SK-N-SH (cell line): ENCODE measurements at regions not wholly inside any gene's neighbourhood (a gene's known extent, or its start where the extent isn't known, plus 50 kb on each side); places are given as distances from the start of the nearest gene placed in this dataset.

Experiments used
- CTCF ChIA-PET: fragments of 300-600, 350-600 bp; formaldehyde crosslinking; extraction: SDS; loops from one replicate; lab custom pipeline; 2021; lab: Yijun Ruan, JAX
- POLR2A ChIA-PET: fragments of 350-600 bp; sonication (Branson Sonifier 250); formaldehyde crosslinking; extraction: SDS; loops from one replicate; lab custom pipeline; 2020; ENCODE audit warnings: antibody characterized with exemption, inconsistent platforms; lab: Yijun Ruan, JAX
- DNase-seq: peaks from one replicate; pipeline ENCODE4 v3.0.0; 2012
- H2AFZ ChIP-seq: fragments of 200-600 bp; sonication (generic); 2 replicates; pipeline ENCODE4 v1.8.1; 2016; ENCODE audit warnings: antibody characterized with exemption, mild to moderate bottlenecking, low read depth
- H3F3A ChIP-seq: fragments of 200-600 bp; sonication (generic); replicated peaks from 2 replicates; pipeline ENCODE3; 2016; ENCODE audit warnings: antibody characterized with exemption, mild to moderate bottlenecking; ENCODE audit not compliant: insufficient read depth
- H3K27ac ChIP-seq, 2 experiments: fragments of 200-500 bp in 1 of 2; fragments of 200-600 bp in 1 of 2; sonication (Bioruptor generic) in 1 of 2; sonication (generic), shearing (Covaris generic) in 1 of 2; 2 replicates each; pipeline versions ENCODE4 v1.5.1 to v1.6.1; 2014 to 2016; ENCODE audit warnings: low read depth in 2 of 2, inconsistent platforms in 1 of 2, low read length in 1 of 2, mild to moderate bottlenecking in 1 of 2, mixed read lengths in 1 of 2
- H3K27me3 ChIP-seq: fragments of 200-600 bp; sonication (generic), shearing (Covaris generic); 2 replicates; pipeline ENCODE4 v1.6.1; 2016; ENCODE audit warnings: mixed run types; ENCODE audit not compliant: insufficient read depth
- H3K36me3 ChIP-seq, 2 experiments: fragments of 200-500 bp in 1 of 2; fragments of 200-600 bp in 1 of 2; sonication (Bioruptor generic) in 1 of 2; sonication (generic) in 1 of 2; replicated peaks in 1 of 2; 2 replicates each; pipeline versions ENCODE3 to v1.5.1; 2014 to 2016; ENCODE audit warnings: low read length in 1 of 2, mild to moderate bottlenecking in 1 of 2; ENCODE audit not compliant: insufficient read depth in 2 of 2, control insufficient read depth in 1 of 2
- H3K4me1 ChIP-seq, 2 experiments: fragments of 200-500 bp in 1 of 2; fragments of 200-600 bp in 1 of 2; sonication (Bioruptor generic) in 1 of 2; sonication (generic), shearing (Covaris generic) in 1 of 2; 2 replicates each; pipeline versions ENCODE4 v1.5.1 to v1.6.1; 2014 to 2016; ENCODE audit warnings: low read depth in 1 of 2, low read length in 1 of 2, mixed run types in 1 of 2; ENCODE audit not compliant: insufficient read depth in 2 of 2, control insufficient read depth in 1 of 2
- H3K4me2 ChIP-seq: fragments of 200-600 bp; sonication (generic), shearing (Covaris generic); 2 replicates; pipeline ENCODE4 v1.6.1; 2017; ENCODE audit warnings: mixed run types
- H3K4me3 ChIP-seq, 2 experiments: fragments of 200-500 bp in 1 of 2; fragments of 200-600 bp in 1 of 2; sonication (Bioruptor generic) in 1 of 2; sonication (generic), shearing (Covaris generic) in 1 of 2; 2 replicates each; pipeline versions ENCODE4 v1.5.1 to v1.8.1; 2014 to 2016; ENCODE audit warnings: low read depth in 2 of 2, inconsistent platforms in 1 of 2, low read length in 1 of 2, mild to moderate bottlenecking in 1 of 2, mixed read lengths in 1 of 2, moderate library complexity in 1 of 2
- H3K79me2 ChIP-seq: fragments of 200-600 bp; sonication (generic); 2 replicates; pipeline ENCODE4 v1.8.1; 2017; ENCODE audit warnings: mild to moderate bottlenecking; ENCODE audit not compliant: insufficient read depth
- H3K9ac ChIP-seq: fragments of 200-600 bp; sonication (generic); 2 replicates; pipeline ENCODE4 v1.6.1; 2017; ENCODE audit warnings: mixed run types
- H3K9me2 ChIP-seq: fragments of 200-600 bp; sonication (generic); 2 replicates; pipeline ENCODE4 v1.6.1; 2017; ENCODE audit warnings: mixed run types
- H3K9me3 ChIP-seq: fragments of 200-600 bp; sonication (generic); 2 replicates; pipeline ENCODE4 v1.6.1; 2017; ENCODE audit warnings: mixed run types, mild to moderate bottlenecking, moderate library complexity
- H4K20me1 ChIP-seq: fragments of 200-600 bp; sonication (generic); 2 replicates; pipeline ENCODE4 v1.6.1; 2017; ENCODE audit warnings: mild to moderate bottlenecking, mixed run types; ENCODE audit not compliant: insufficient read depth
- ELF1 ChIP-seq: IDR thresholded peaks from 2 replicates; pipeline ENCODE4 v1.4.0; 2012
- EZH2phosphoT487 ChIP-seq: fragments of 200-600 bp; sonication (generic); IDR thresholded peaks from 2 replicates; pipeline ENCODE4 v1.6.1; 2017; ENCODE audit warnings: low read depth, mixed run types, mild to moderate bottlenecking, antibody characterized with exemption, moderate library complexity, borderline replicate concordance
- FOSL2 ChIP-seq: IDR thresholded peaks from 2 replicates; pipeline ENCODE4 v1.4.0; 2012; ENCODE audit warnings: low read depth, mild to moderate bottlenecking, moderate library complexity, borderline replicate concordance
- FOXJ3 ChIP-seq: sonication (generic); formaldehyde crosslinking; IDR thresholded peaks from 2 replicates; pipeline ENCODE4 v1.5.1; 2020; ENCODE audit warnings: mild to moderate bottlenecking, missing genetic modification reagents
- GABPA ChIP-seq: IDR thresholded peaks from 2 replicates; pipeline ENCODE4 v1.4.0; 2012; ENCODE audit warnings: low read depth, mild to moderate bottlenecking
- GATA2 ChIP-seq: sonication (generic); formaldehyde crosslinking; IDR thresholded peaks from 2 replicates; pipeline ENCODE4 v1.5.0; 2020; ENCODE audit warnings: mild to moderate bottlenecking, missing genetic modification reagents
- IRF3 ChIP-seq: fragments of 150-350 bp; IDR thresholded peaks from 2 replicates; pipeline ENCODE4 v1.6.1; 2016; ENCODE audit warnings: mild to moderate bottlenecking, low read depth, low read length
- MAX ChIP-seq: IDR thresholded peaks from 2 replicates; pipeline ENCODE4 v1.4.0; 2012; ENCODE audit warnings: low read depth
- MXI1 ChIP-seq: IDR thresholded peaks from 2 replicates; pipeline ENCODE4 v1.6.1; 2012; ENCODE audit warnings: mild to moderate bottlenecking, low read depth, low read length, improper control_type of control experiment
- RAD21 ChIP-seq: IDR thresholded peaks from 2 replicates; pipeline ENCODE4 v1.6.1; 2012; ENCODE audit warnings: mild to moderate bottlenecking, low read length
- RCOR1 ChIP-seq: fragments of 150-350 bp; IDR thresholded peaks from 2 replicates; pipeline ENCODE4 v1.6.1; 2017; ENCODE audit warnings: antibody characterized with exemption, low read length
- REST ChIP-seq: IDR thresholded peaks from 2 replicates; pipeline ENCODE4 v1.6.1; 2012; ENCODE audit warnings: mild to moderate bottlenecking, low read depth, low read length, moderate library complexity
- RFX5 ChIP-seq: IDR thresholded peaks from 2 replicates; pipeline ENCODE4 v1.6.1; 2012; ENCODE audit warnings: mild to moderate bottlenecking, improper control_type of control experiment, low read length
- TCF12 ChIP-seq: IDR thresholded peaks from 2 replicates; pipeline ENCODE4 v1.4.0; 2012
- TEAD4 ChIP-seq: IDR thresholded peaks from 2 replicates; pipeline ENCODE4 v1.4.0; 2012; ENCODE audit warnings: mild to moderate bottlenecking, borderline replicate concordance; ENCODE audit not compliant: insufficient read depth
- USF1 ChIP-seq: IDR thresholded peaks from 2 replicates; pipeline ENCODE4 v1.4.0; 2012; ENCODE audit warnings: low read depth, borderline replicate concordance
- YY1 ChIP-seq: IDR thresholded peaks from 2 replicates; pipeline ENCODE4 v1.4.0; 2012; ENCODE audit warnings: low read depth, mild to moderate bottlenecking
- WGBS: methylation state at CpG from one replicate; pipeline ENCODE4 v1.1.6; 2017; ENCODE audit warnings: low lambda C conversion rate; 5-methylcytosine and 5-hydroxymethylcytosine counted together

- Histone ChIP-seq H3K27ac (no peak overlapping the region), H3K9me3 (no peaks in the 10 kb centered on the region; the same call in 1 of the 2 replicates), H3K79me2 (no peaks in the 10 kb centered on the region), H2AFZ (no peak overlapping the region), H4K20me1 (no peaks in the 10 kb centered on the region), H3K9me2 (no peaks in the 10 kb centered on the region), H3K36me3 (no peaks in the 10 kb centered on the region), H3K9ac (no peak overlapping the region), H3K4me1 (no peaks in the 10 kb centered on the region), H3F3A (no peaks in the 10 kb centered on the region), H3K27me3 (no peaks in the 10 kb centered on the region), H3K4me2 (no peak overlapping the region), H3K4me3 (no peak overlapping the region)
- TF ChIP-seq TCF12 (no peak), MXI1 (no peak), IRF3 (no peak), GABPA (no peak), FOSL2 (no peak), TEAD4 (no peak), GATA2 (CRISPR knock-in tag) (no peak), REST (no peak), ELF1 (no peak), MAX (no peak), EZH2phosphoT487 (no peak), USF1 (no peak), RAD21 (no peak), RCOR1 (no peak), RFX5 (no peak), FOXJ3 (CRISPR knock-in tag) (no peak), YY1 (no peak)
- CTCF ChIA-PET: no interaction called here
- DNase-seq: no peak
- 33% methylated on average over 3 of the region's 3 CpGs for WGBS
- POLR2A ChIA-PET: no interaction called here
Measured at GRCh38 chr14:105783707-105784106, 257.3 kb downstream of the TMEM121 start.
